Activated CD8-positive, alpha-beta T cell treated with anti-CD3 and anti-CD28 coated beads for 36 hours (primary cell): ENCODE measurements at regions not wholly inside any gene's neighbourhood (a gene's known extent, or its start where the extent isn't known, plus 50 kb on each side); places are given as distances from the start of the nearest gene placed in this dataset.
"Not testable (repeated sequence)": the region's sequence is repeated elsewhere in the genome, so short reads cannot be mapped to it uniquely, and the experiment has no call there.

Source experiments
- ATAC-seq: fragments of 200-7000 bp; cut with Tn5 transposase; one replicate; pipeline ENCODE4 v1.10.0; 2021; ENCODE audit warnings: mild to moderate bottlenecking, moderate library complexity
- CTCF ChIA-PET: fragments of 350-600 bp; sonication (Branson Sonifier 250); formaldehyde crosslinking; loops from one replicate; lab custom pipeline; 2021; ENCODE audit warnings: antibody characterized with exemption; lab: Charles Lee
- POLR2A ChIA-PET: fragments of 350-600 bp; sonication (Branson Sonifier 250); formaldehyde crosslinking; loops from one replicate; lab custom pipeline; 2021; ENCODE audit warnings: antibody characterized with exemption; lab: Charles Lee
- DNase-seq: peaks from one replicate; pipeline ENCODE4 v3.0.0-alpha.2; 2020
- H3K27ac Mint-ChIP-seq: one replicate; pipeline ENCODE4 v1.8.0; 2021; ENCODE audit warnings: mild to moderate bottlenecking, mixed read lengths
- H3K27me3 Mint-ChIP-seq: one replicate; pipeline ENCODE4 v1.8.0; 2021; ENCODE audit warnings: mixed read lengths
- H3K36me3 Mint-ChIP-seq: one replicate; pipeline ENCODE4 v1.8.0; 2021; ENCODE audit warnings: low read depth, mixed read lengths
- H3K4me1 Mint-ChIP-seq: one replicate; pipeline ENCODE4 v1.8.0; 2021; ENCODE audit warnings: low read depth, mixed read lengths
- H3K4me3 Mint-ChIP-seq: one replicate; pipeline ENCODE4 v1.8.0; 2021; ENCODE audit warnings: mild to moderate bottlenecking, moderate library complexity, mixed read lengths
- H3K9me3 Mint-ChIP-seq: one replicate; pipeline ENCODE4 v1.8.0; 2021; ENCODE audit warnings: mixed read lengths
- intact Hi-C: fragments of 100-400 bp; cut with micrococcal nuclease; formaldehyde crosslinking; loops from one replicate; pipeline ENCODE4 v1.10.0; 2022
- TF ChIP-seq, protein P1 (sequence below): fragments of 200-600 bp; IDR thresholded peaks from one replicate; pipeline ENCODE4 v1.8.0; 2022; ENCODE audit warnings: antibody characterized with exemption, mild to moderate bottlenecking

DNA sequence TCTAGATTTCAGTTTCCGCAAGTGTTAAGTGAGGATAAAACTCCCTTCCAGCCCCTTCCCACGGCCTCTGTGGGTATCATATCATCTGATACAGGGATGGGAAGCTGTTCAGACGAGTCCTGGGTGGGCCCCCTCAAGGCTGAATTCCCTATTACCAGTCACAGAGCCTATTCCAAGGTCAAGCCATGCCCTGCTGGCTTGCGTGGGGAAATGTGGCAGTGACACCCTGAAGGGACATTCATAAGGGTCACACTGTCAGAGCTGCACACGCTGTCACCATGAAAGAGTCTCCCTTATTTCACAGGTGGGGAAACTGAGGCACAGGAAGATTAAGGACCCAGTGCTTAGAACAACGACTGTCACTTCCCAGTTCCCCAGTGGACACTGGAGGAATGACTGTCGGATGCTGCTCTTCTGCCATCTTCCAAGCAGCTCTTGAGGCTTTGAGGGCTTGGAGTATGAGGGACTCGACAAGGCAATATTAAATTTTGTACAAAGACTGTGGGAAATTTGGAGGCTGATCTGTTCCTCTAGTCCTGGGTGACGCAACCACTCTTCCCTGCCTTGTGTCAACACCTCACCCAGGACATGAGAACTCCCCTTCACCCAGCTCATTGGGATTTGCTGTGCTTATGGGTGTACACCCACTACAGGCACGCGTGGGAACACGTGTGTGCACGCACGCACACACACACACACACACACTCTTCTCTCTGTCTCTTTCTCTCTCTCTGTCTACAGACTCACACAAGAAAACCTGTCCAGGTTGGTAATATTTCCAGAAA lies 386.0 kb downstream of the RPS24 start:
- no peaks in the 10 kb centered on the region for H3K36me3 Mint-ChIP-seq
- no peak overlapping the region for H3K27ac Mint-ChIP-seq
- DNase-seq (no peak), ATAC-seq (no peak)
- no peak overlapping the region for H3K4me3 Mint-ChIP-seq
- peaks cover 4% of the 10 kb centered on the region for H3K27me3 Mint-ChIP-seq
- no peaks in the 10 kb centered on the region for H3K9me3 Mint-ChIP-seq
- intact Hi-C loops: loop anchor here (5.0 kb wide), 1 partner anchor 67 kb away; no protein-coding TSS in a partner anchor
- CTCF ChIA-PET: no interaction called here
- POLR2A ChIA-PET: interaction anchor here (0.7 kb wide), 1 partner anchor 11 kb away, joined by 3 read pairs; no protein-coding TSS in a partner anchor
- H3K4me1 Mint-ChIP-seq: no peaks in the 10 kb centered on the region
- TF ChIP-seq, protein P1, sequence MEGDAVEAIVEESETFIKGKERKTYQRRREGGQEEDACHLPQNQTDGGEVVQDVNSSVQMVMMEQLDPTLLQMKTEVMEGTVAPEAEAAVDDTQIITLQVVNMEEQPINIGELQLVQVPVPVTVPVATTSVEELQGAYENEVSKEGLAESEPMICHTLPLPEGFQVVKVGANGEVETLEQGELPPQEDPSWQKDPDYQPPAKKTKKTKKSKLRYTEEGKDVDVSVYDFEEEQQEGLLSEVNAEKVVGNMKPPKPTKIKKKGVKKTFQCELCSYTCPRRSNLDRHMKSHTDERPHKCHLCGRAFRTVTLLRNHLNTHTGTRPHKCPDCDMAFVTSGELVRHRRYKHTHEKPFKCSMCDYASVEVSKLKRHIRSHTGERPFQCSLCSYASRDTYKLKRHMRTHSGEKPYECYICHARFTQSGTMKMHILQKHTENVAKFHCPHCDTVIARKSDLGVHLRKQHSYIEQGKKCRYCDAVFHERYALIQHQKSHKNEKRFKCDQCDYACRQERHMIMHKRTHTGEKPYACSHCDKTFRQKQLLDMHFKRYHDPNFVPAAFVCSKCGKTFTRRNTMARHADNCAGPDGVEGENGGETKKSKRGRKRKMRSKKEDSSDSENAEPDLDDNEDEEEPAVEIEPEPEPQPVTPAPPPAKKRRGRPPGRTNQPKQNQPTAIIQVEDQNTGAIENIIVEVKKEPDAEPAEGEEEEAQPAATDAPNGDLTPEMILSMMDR: no peak

DNA sequence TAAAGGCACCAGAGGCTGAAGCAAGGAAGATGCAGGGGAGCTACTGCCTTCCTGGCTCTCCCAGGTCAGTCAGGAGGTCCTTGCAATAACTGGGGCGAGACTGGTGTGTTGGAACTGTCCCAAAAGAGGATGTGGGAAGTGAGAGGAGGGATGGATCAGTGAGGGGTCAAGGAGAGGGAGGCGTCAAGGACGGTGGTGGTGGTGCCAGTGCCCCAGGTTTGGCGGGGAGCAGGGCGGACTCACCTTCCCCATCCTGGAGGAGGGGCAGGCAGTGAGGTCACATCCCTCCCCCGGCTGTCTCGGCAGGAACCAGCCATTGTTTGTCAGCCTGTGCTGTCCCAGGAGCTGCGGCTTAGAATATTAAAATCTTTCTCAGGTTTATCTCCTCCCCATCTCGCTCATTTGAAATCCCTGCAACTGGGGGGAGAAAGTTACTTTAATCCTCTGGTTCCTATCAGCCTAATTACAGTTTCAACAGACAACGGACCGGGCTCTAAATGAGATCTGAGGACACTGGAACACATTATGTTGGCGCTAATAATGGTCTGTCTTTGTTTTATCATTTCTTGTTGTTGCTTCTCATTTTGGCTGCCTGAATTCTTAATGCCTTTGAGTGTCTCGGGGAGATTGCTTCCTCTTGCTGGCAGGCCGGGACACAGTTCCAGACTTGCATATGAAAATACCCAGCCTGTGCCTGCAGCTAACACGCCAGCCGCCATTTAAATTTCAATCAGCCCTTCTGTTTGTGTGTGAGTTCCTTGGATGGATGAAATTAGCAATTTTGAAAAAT lies 387.5 kb downstream of the RPS24 start:
- Mint-ChIP-seq H3K36me3 (no peaks in the 10 kb centered on the region), H3K4me1 (no peaks in the 10 kb centered on the region), H3K27ac (no peak overlapping the region), H3K4me3 (no peak overlapping the region), H3K9me3 (peaks cover 3% of the 10 kb centered on the region), H3K27me3 (peaks cover 4% of the 10 kb centered on the region)
- intact Hi-C loops: no loop called here
- CTCF ChIA-PET: interaction anchor here (1.0 kb wide), 1 partner anchor 13 kb away, joined by 3 read pairs; no protein-coding TSS in a partner anchor
- TF ChIP-seq, protein P1: no peak
- POLR2A ChIA-PET: interaction anchor here (0.6 kb wide), 1 partner anchor 26 kb away, joined by 3 read pairs; no protein-coding TSS in a partner anchor
- no peak for DNase-seq
- no peak for ATAC-seq

DNA sequence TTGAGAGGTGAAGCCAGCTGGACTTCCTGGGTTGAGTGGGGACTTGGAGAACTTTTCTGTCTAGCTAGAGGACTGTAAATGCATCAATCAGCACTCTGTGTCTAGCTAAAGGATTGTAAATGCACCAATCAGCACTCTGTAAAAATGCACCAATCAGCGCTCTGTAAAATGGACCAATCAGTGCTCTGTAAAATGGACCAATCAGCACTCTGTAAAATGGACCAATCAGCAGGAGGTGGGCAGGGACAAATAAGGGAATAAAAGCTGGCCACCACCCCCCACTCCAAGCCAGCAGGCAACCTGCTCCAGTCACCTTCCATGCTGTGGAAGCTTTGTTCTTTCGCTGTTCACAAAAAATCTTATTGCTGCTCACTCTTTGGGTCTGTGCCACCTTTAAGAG lies 390.4 kb downstream of the RPS24 start:
- ATAC-seq, CTCF ChIA-PET, H3K4me3 Mint-ChIP-seq, H3K27ac Mint-ChIP-seq, H3K4me1 Mint-ChIP-seq, H3K27me3 Mint-ChIP-seq, H3K36me3 Mint-ChIP-seq, intact Hi-C loops, DNase-seq, H3K9me3 Mint-ChIP-seq, POLR2A ChIA-PET: not testable (repeated sequence)

DNA sequence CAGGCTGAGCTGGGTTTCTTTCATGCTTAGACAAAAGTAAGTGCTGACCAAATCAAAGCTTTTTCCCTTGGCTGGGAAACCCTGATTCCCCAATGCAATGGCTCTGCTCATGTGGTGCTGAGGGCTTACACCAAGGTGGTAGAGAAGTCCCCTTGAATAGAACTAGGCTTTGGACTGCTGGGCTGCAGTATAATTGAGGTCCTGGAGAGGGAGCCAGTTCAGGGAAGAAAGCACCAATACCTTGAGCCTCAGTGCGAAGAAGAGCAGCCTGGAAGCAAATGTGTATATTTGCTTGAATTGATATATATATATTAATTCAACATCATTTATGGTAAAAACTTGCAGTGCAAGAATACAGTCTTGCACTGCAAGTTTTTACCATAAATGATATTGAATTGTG lies 391.1 kb downstream of the RPS24 start:
- no peak overlapping the region for H3K4me3 Mint-ChIP-seq
- peaks cover 10% of the 10 kb centered on the region for H3K27me3 Mint-ChIP-seq
- DNase-seq (no peak), ATAC-seq (no peak)
- no peaks in the 10 kb centered on the region for H3K4me1 Mint-ChIP-seq
- H3K9me3 Mint-ChIP-seq: peaks cover 9% of the 10 kb centered on the region
- intact Hi-C loops: no loop called here
- H3K27ac Mint-ChIP-seq: no peak overlapping the region
- TF ChIP-seq, protein P1: no peak
- CTCF ChIA-PET: no interaction called here
- no peaks in the 10 kb centered on the region for H3K36me3 Mint-ChIP-seq
- POLR2A ChIA-PET: no interaction called here

DNA sequence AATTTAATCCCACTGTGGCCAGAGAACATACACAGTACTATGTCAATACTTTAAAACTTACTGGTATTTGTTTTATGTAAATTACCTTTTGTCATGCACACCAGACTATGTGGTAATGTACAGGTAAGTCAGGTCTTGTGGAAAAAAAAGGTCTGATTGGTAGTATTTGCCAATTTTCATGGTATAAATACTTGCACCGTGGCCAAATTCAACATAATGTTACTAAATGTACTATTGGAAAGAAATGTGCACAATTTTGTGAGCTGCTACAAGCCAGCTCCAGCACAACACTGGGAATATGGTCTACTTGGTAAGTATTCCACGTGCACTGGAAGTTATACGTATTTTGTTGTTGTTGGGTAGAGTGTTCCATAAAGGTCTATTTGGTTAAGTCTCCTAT lies 392.5 kb downstream of the RPS24 start:
- Mint-ChIP-seq H3K27me3 (peaks cover 9% of the 10 kb centered on the region), H3K4me1 (no peaks in the 10 kb centered on the region), H3K27ac (no peak overlapping the region), H3K4me3 (no peak overlapping the region), H3K9me3 (peaks cover 9% of the 10 kb centered on the region), H3K36me3 (no peaks in the 10 kb centered on the region)
- DNase-seq (no peak), ATAC-seq (no peak)
- intact Hi-C loops: no loop called here
- ChIA-PET CTCF (no interaction called here), POLR2A (no interaction called here)
- TF ChIP-seq, protein P1: no peak
